ENCODE measurements at regions not wholly inside any gene's neighbourhood (a gene's known extent, or its start where the extent isn't known, plus 50 kb on each side); places are given as distances from the start of the nearest gene placed in this dataset.
A peak's percentile ranks its signal among the peaks of the same experiment; 100 is the strongest.

GRCh38 chr1:201672685-201673084 lies 133.8 kb downstream of the NAV1 start:
- TF ChIP-seq MYC (IDR thresholded peaks at IDR 0.05; ENCODE audit: low read depth, low read length) (no peak), CTCF (IDR thresholded peaks at IDR 0.05; ENCODE audit: low read depth, low read length) (no peak), MAX (IDR thresholded peaks at IDR 0.05; ENCODE audit: low read depth, low read length) (no peak), POLR2A (IDR thresholded peaks at IDR 0.05; ENCODE audit: extremely low read depth, insufficient read length) (no peak)
- no peak overlapping the region for H3K4me3 ChIP-seq (ENCODE audit: low read depth, low read length)
- DNase-seq (ENCODE audit: low read depth) = no peak

GRCh38 chr1:201673093-201673492 lies 134.2 kb downstream of the NAV1 start:
- DNase-seq (ENCODE audit: low read depth) = no peak
- no peak for TF ChIP-seq CTCF (IDR thresholded peaks at IDR 0.05; ENCODE audit: low read depth, low read length)
- TF ChIP-seq POLR2A (IDR thresholded peaks at IDR 0.05; ENCODE audit: extremely low read depth, insufficient read length) = no peak
- TF ChIP-seq MAX (IDR thresholded peaks at IDR 0.05; ENCODE audit: low read depth, low read length) = no peak
- TF ChIP-seq MYC (IDR thresholded peaks at IDR 0.05; ENCODE audit: low read depth, low read length) = no peak
- no peak overlapping the region for H3K4me3 ChIP-seq (ENCODE audit: low read depth, low read length)

GRCh38 chr1:201673915-201674314 lies 135.0 kb downstream of the NAV1 start:
- H3K4me3 ChIP-seq (ENCODE audit: low read depth, low read length) = no peak overlapping the region
- TF ChIP-seq CTCF (IDR thresholded peaks at IDR 0.05; ENCODE audit: low read depth, low read length) (no peak), MYC (IDR thresholded peaks at IDR 0.05; ENCODE audit: low read depth, low read length) (no peak), MAX (IDR thresholded peaks at IDR 0.05; ENCODE audit: low read depth, low read length) (no peak), POLR2A (IDR thresholded peaks at IDR 0.05; ENCODE audit: extremely low read depth, insufficient read length) (no peak)
- no peak for DNase-seq (ENCODE audit: low read depth)

GRCh38 chr1:201675143-201675542 lies 136.2 kb downstream of the NAV1 start:
- DNase-seq (ENCODE audit: low read depth) = no peak
- H3K4me3 ChIP-seq (ENCODE audit: low read depth, low read length) = no peak overlapping the region
- no peak for TF ChIP-seq MYC (IDR thresholded peaks at IDR 0.05; ENCODE audit: low read depth, low read length)
- no peak for TF ChIP-seq CTCF (IDR thresholded peaks at IDR 0.05; ENCODE audit: low read depth, low read length)

GRCh38 chr1:201676197-201676596 lies 137.3 kb downstream of the NAV1 start:
- peak; percentile 7 for DNase-seq (ENCODE audit: low read depth)
- TF ChIP-seq MAX (IDR thresholded peaks at IDR 0.05; ENCODE audit: low read depth, low read length) (no peak), MYC (IDR thresholded peaks at IDR 0.05; ENCODE audit: low read depth, low read length) (no peak), CTCF (IDR thresholded peaks at IDR 0.05; ENCODE audit: low read depth, low read length) (no peak), POLR2A (IDR thresholded peaks at IDR 0.05; ENCODE audit: extremely low read depth, insufficient read length) (no peak)
- no peak overlapping the region for H3K4me3 ChIP-seq (ENCODE audit: low read depth, low read length)

GRCh38 chr1:201676641-201677040 lies 137.7 kb downstream of the NAV1 start:
- no peak for DNase-seq (ENCODE audit: low read depth)
- H3K4me3 ChIP-seq (ENCODE audit: low read depth, low read length) = no peak overlapping the region
- TF ChIP-seq MYC (IDR thresholded peaks at IDR 0.05; ENCODE audit: low read depth, low read length) = no peak
- no peak for TF ChIP-seq CTCF (IDR thresholded peaks at IDR 0.05; ENCODE audit: low read depth, low read length)
- TF ChIP-seq MAX (IDR thresholded peaks at IDR 0.05; ENCODE audit: low read depth, low read length) = no peak
- no peak for TF ChIP-seq POLR2A (IDR thresholded peaks at IDR 0.05; ENCODE audit: extremely low read depth, insufficient read length)

Measured in NB4 (cell line).